Tibial artery (tissue), 4 donors: ENCODE measurements at regions not wholly inside any gene's neighbourhood (a gene's known extent, or its start where the extent isn't known, plus 50 kb on each side); places are given as distances from the start of the nearest gene placed in this dataset.
"Not testable (repeated sequence)": the region's sequence is repeated elsewhere in the genome, so short reads cannot be mapped to it uniquely, and the experiment has no call there.

Experiments
- DNase-seq, 2 donors: peaks; one replicate each; pipeline ENCODE4 v3.0.0-alpha.2; 2019
- H3K27ac ChIP-seq, 2 donors: fragments of 200-600 bp; sonication (generic) in 1 of 2; 1 replicate in 1 of 2; 2 replicates in 1 of 2; pipeline ENCODE4 v1.5.1; 2018 to 2019; ENCODE audit warnings: mild to moderate bottlenecking in 1 of 2
- H3K27me3 ChIP-seq, 2 donors: fragments of 200-600 bp; sonication (generic) in 1 of 2; one replicate each; pipeline versions ENCODE4 v1.5.1 to v1.6.0; 2016 to 2019
- H3K36me3 ChIP-seq, 3 donors: fragments of 200-600 bp; sonication (generic) in 2 of 3; one replicate each; pipeline ENCODE4 v1.5.1; 2016 to 2019; ENCODE audit warnings: mild to moderate bottlenecking in 2 of 3
- H3K4me1 ChIP-seq, 4 donors: fragments of 200-600 bp; sonication (generic) in 2 of 4; 1 replicate in 3 of 4; 2 replicates in 1 of 4; pipeline ENCODE4 v1.5.1; 2016 to 2019
- H3K4me3 ChIP-seq, 2 donors: fragments of 200-600 bp; sonication (generic) in 1 of 2; 1 replicate in 1 of 2; 2 replicates in 1 of 2; pipeline ENCODE4 v1.5.1; 2018 to 2019; ENCODE audit warnings: mild to moderate bottlenecking in 2 of 2
- H3K9me3 ChIP-seq, 3 donors: fragments of 200-600 bp; sonication (generic) in 1 of 3; one replicate each; pipeline ENCODE4 v1.5.1; 2016 to 2019
- CTCF ChIP-seq, 2 experiments: fragments of 200-600 bp in 1 of 2; fragments of 450-650 bp in 1 of 2; IDR thresholded peaks; one replicate each; pipeline ENCODE4 v1.5.1; 2017 to 2019; ENCODE audit warnings: antibody characterized with exemption in 2 of 2, mild to moderate bottlenecking in 1 of 2, moderate library complexity in 1 of 2
- intact Hi-C: fragments of 100-400 bp; cut with DNase I; formaldehyde crosslinking; loops from one replicate; pipeline ENCODE4 v1.15.0; 2023; ENCODE audit warnings: low total_unique reads

- Histone ChIP-seq H3K9me3 (no peaks in the 10 kb centered on the region), H3K4me1 (no peaks in the 10 kb centered on the region), H3K36me3 (no peaks in the 10 kb centered on the region), H3K27me3 (no peaks in the 10 kb centered on the region), H3K4me3 (no peak overlapping the region), H3K27ac (no peak overlapping the region)
- DNase-seq = no peak
- TF ChIP-seq CTCF (IDR thresholded peaks at IDR 0.05) = no peak
- intact Hi-C loops = no loop called here
Measured at GRCh38 chr10:21130108-21130507, 233.0 kb upstream of the NEBL start.

- DNase-seq = no peak
- H3K9me3 ChIP-seq = no peaks in the 10 kb centered on the region
- H3K4me1 ChIP-seq = no peaks in the 10 kb centered on the region
- H3K4me3 ChIP-seq = no peak overlapping the region
- no peak for TF ChIP-seq CTCF (IDR thresholded peaks at IDR 0.05)
- H3K27me3 ChIP-seq = no peaks in the 10 kb centered on the region
- intact Hi-C loops = no loop called here
- no peak overlapping the region for H3K27ac ChIP-seq
- no peaks in the 10 kb centered on the region for H3K36me3 ChIP-seq
Measured at GRCh38 chr10:21125471-21126228, 228.5 kb upstream of the NEBL start.

GRCh38 chr10:21122907-21123306 lies 225.8 kb upstream of the NEBL start:
- no peak for DNase-seq
- Histone ChIP-seq H3K4me1 (no peaks in the 10 kb centered on the region), H3K4me3 (no peak overlapping the region), H3K36me3 (no peaks in the 10 kb centered on the region), H3K9me3 (no peaks in the 10 kb centered on the region), H3K27ac (no peak overlapping the region), H3K27me3 (no peaks in the 10 kb centered on the region)
- intact Hi-C loops = no loop called here
- no peak for TF ChIP-seq CTCF (IDR thresholded peaks at IDR 0.05)

- DNase-seq, intact Hi-C loops, H3K27ac ChIP-seq, H3K4me3 ChIP-seq, H3K27me3 ChIP-seq, H3K4me1 ChIP-seq, H3K9me3 ChIP-seq, H3K36me3 ChIP-seq: not testable (repeated sequence)
Measured at GRCh38 chr10:21121822-21122221, 224.7 kb upstream of the NEBL start.

- DNase-seq = no peak
- Histone ChIP-seq H3K27me3 (no peaks in the 10 kb centered on the region), H3K36me3 (no peaks in the 10 kb centered on the region), H3K27ac (no peak overlapping the region), H3K4me1 (no peaks in the 10 kb centered on the region), H3K9me3 (no peaks in the 10 kb centered on the region), H3K4me3 (no peak overlapping the region)
- TF ChIP-seq CTCF (IDR thresholded peaks at IDR 0.05) = no peak
- intact Hi-C loops = no loop called here
Measured at GRCh38 chr10:21114683-21115082, 217.6 kb upstream of the NEBL start.

GRCh38 chr10:21110358-21110757 lies 213.2 kb upstream of the NEBL start:
- H3K4me1 ChIP-seq = no peaks in the 10 kb centered on the region

GRCh38 chr10:21106931-21107330 lies 209.8 kb upstream of the NEBL start:
- H3K27me3 ChIP-seq, H3K4me3 ChIP-seq, intact Hi-C loops, H3K36me3 ChIP-seq, H3K27ac ChIP-seq, DNase-seq, H3K9me3 ChIP-seq, H3K4me1 ChIP-seq: not testable (repeated sequence)

More at GRCh38 chr10:21110358-21110757, 213.2 kb upstream of the NEBL start:
- Histone ChIP-seq H3K36me3 (no peaks in the 10 kb centered on the region), H3K9me3 (no peaks in the 10 kb centered on the region), H3K27ac (no peak overlapping the region), H3K27me3 (no peaks in the 10 kb centered on the region), H3K4me3 (no peak overlapping the region)
- no peak for TF ChIP-seq CTCF (IDR thresholded peaks at IDR 0.05)
- no peak for DNase-seq
- intact Hi-C loops = no loop called here

GRCh38 chr10:21105331-21105730 lies 208.2 kb upstream of the NEBL start:
- intact Hi-C loops, H3K27ac ChIP-seq, DNase-seq, H3K4me1 ChIP-seq, H3K36me3 ChIP-seq, H3K9me3 ChIP-seq, H3K27me3 ChIP-seq, H3K4me3 ChIP-seq: not testable (repeated sequence)
